VCaP (cell line): ENCODE measurements at regions not wholly inside any gene's neighbourhood (a gene's known extent, or its start where the extent isn't known, plus 50 kb on each side); places are given as distances from the start of the nearest gene placed in this dataset.

Experiments used
- H3K27ac ChIP-seq: fragments of 450-650 bp; 2 replicates; pipeline ENCODE4 v1.5.1; 2017
- TF ChIP-seq, protein P1 (sequence below): fragments of 450-650 bp; conservative IDR thresholded peaks from 2 replicates; pipeline ENCODE4 v1.5.1; 2017; ENCODE audit warnings: mild to moderate bottlenecking, moderate library complexity

- H3K27ac ChIP-seq: no peak overlapping the region
- TF ChIP-seq, protein P1, sequence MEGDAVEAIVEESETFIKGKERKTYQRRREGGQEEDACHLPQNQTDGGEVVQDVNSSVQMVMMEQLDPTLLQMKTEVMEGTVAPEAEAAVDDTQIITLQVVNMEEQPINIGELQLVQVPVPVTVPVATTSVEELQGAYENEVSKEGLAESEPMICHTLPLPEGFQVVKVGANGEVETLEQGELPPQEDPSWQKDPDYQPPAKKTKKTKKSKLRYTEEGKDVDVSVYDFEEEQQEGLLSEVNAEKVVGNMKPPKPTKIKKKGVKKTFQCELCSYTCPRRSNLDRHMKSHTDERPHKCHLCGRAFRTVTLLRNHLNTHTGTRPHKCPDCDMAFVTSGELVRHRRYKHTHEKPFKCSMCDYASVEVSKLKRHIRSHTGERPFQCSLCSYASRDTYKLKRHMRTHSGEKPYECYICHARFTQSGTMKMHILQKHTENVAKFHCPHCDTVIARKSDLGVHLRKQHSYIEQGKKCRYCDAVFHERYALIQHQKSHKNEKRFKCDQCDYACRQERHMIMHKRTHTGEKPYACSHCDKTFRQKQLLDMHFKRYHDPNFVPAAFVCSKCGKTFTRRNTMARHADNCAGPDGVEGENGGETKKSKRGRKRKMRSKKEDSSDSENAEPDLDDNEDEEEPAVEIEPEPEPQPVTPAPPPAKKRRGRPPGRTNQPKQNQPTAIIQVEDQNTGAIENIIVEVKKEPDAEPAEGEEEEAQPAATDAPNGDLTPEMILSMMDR: no peak
Measured at GRCh38 chr2:211228559-211228958, 672.2 kb downstream of the CPS1 start.

GRCh38 chr2:211237586-211238275, 681.3 kb downstream of the CPS1 start:
- no peak overlapping the region for H3K27ac ChIP-seq
- TF ChIP-seq, protein P1: no peak

- TF ChIP-seq, protein P1: no peak
- H3K27ac ChIP-seq: no peak overlapping the region
Measured at GRCh38 chr2:211241891-211242290, 685.5 kb downstream of the CPS1 start.

DNA sequence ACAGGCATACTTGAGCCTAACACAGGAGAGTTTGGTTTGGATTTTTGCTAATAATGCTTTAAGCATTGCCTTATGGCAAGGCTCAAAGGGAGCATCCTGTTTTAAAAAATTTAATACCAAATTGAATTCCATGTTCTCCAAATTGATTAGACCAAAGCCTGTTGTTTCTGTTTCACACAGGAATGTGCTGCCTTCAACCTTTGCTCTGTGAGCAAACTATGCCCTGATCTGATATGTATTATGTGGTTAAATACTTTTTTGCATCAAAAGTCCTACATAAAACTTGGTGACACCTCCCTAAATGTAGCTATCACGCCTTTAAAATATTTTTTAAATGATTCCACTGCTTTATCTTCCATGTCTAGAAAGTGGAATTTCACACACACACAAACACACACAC, 691.4 kb downstream of the CPS1 start:
- H3K27ac ChIP-seq: peak overlapping the region; percentile 58; the same call in 1 of the 2 replicates
- TF ChIP-seq, protein P1: no peak

GRCh38 chr2:211248841-211249240, 692.4 kb downstream of the CPS1 start:
- TF ChIP-seq, protein P1: no peak
- H3K27ac ChIP-seq: peak overlapping the region; percentile 58

DNA sequence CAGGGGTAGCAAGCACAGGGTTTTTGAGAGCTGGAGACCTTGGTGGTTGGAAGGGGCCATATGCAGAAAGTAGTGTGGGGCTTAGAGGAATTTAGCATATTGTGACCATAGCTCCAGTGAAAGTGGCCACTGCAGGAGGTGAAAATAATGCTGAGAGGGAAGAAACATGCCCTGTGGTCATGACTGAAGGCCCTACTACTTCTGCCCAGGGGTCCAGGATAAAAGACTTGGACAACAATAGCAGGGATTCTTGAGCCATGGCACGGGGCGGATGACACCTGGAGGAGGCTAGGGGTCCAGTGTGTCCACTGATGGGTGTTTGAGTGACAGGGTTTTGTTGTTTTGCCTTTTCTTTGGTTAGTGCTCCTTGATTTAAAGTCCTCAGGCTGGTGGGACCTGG, 694.6 kb downstream of the CPS1 start:
- no peak overlapping the region for H3K27ac ChIP-seq
- TF ChIP-seq, protein P1: no peak

GRCh38 chr2:211258646-211259335, 702.4 kb downstream of the CPS1 start:
- TF ChIP-seq, protein P1: no peak

More at GRCh38 chr2:211258646-211259335, 702.4 kb downstream of the CPS1 start:
- no peak overlapping the region for H3K27ac ChIP-seq
